CD14-positive monocyte (primary cell): ENCODE measurements at regions not wholly inside any gene's neighbourhood (a gene's known extent, or its start where the extent isn't known, plus 50 kb on each side); places are given as distances from the start of the nearest gene placed in this dataset.

Experiments
- DNase-seq, 3 donors: peaks; one replicate each; pipeline ENCODE4 v3.0.0-alpha.2; 2011 to 2022
- H2AFZ ChIP-seq: 2 replicates; pipeline ENCODE4 v1.6.0; 2012; ENCODE audit warnings: mild to moderate bottlenecking, low read depth, low read length, inconsistent platforms; ENCODE audit not compliant: insufficient read depth, poor library complexity, severe bottlenecking
- H3K27ac ChIP-seq, 2 donors: 1 replicate in 1 of 2; 2 replicates in 1 of 2; pipeline ENCODE4 v1.5.1; 2012 to 2013; ENCODE audit warnings: low read length in 2 of 2, control low read depth in 1 of 2, inconsistent platforms in 1 of 2, low read depth in 1 of 2, mild to moderate bottlenecking in 1 of 2
- H3K27me3 ChIP-seq, 2 donors: one replicate each; pipeline versions ENCODE4 v1.6.0 to v1.6.1; 2011 to 2013; ENCODE audit warnings: low read length in 2 of 2; ENCODE audit not compliant: control insufficient read depth in 2 of 2, insufficient read depth in 2 of 2
- H3K36me3 ChIP-seq, 2 donors: replicated peaks in 1 of 2; 1 replicate in 1 of 2; 2 replicates in 1 of 2; pipeline versions ENCODE4 v1.5.1 to v1.6.1; 2012 to 2013; ENCODE audit warnings: low read length in 2 of 2, control low read depth in 1 of 2, inconsistent platforms in 1 of 2, mild to moderate bottlenecking in 1 of 2; ENCODE audit not compliant: insufficient read depth in 2 of 2, control insufficient read depth in 1 of 2
- H3K4me1 ChIP-seq, 2 donors: 1 replicate in 1 of 2; 2 replicates in 1 of 2; pipeline versions ENCODE4 v1.5.1 to v1.6.1; 2012 to 2013; ENCODE audit warnings: low read length in 2 of 2, control low read depth in 1 of 2, inconsistent platforms in 1 of 2, mild to moderate bottlenecking in 1 of 2, moderate library complexity in 1 of 2; ENCODE audit not compliant: insufficient read depth in 2 of 2, control insufficient read depth in 1 of 2
- H3K4me2 ChIP-seq: replicated peaks from 2 replicates; pipeline ENCODE3; 2012; ENCODE audit warnings: low read length, moderate library complexity, mild to moderate bottlenecking; ENCODE audit not compliant: poor library complexity, severe bottlenecking; ENCODE audit errors: extremely low read depth
- H3K4me3 ChIP-seq, 3 experiments: fragments of 200-600 bp in 1 of 3; sonication (generic) in 1 of 3; replicated peaks in 1 of 3; 1 replicate in 2 of 3; 2 replicates in 1 of 3; pipeline ENCODE4 v1.5.1; 2011 to 2013; ENCODE audit warnings: low read length in 3 of 3, mild to moderate bottlenecking in 3 of 3, control low read depth in 2 of 3, low read depth in 2 of 3, inconsistent platforms in 1 of 3, moderate library complexity in 1 of 3
- H3K79me2 ChIP-seq: 2 replicates; pipeline ENCODE4 v1.6.0; 2012; ENCODE audit warnings: mild to moderate bottlenecking, control low read depth, inconsistent platforms, low read length, moderate library complexity; ENCODE audit not compliant: insufficient read depth
- H3K9ac ChIP-seq: 2 replicates; pipeline ENCODE4 v1.6.0; 2017; ENCODE audit warnings: low read length, mild to moderate bottlenecking; ENCODE audit not compliant: insufficient read depth, poor library complexity, severe bottlenecking
- H3K9me3 ChIP-seq, 2 donors: replicated peaks in 1 of 2; 1 replicate in 1 of 2; 2 replicates in 1 of 2; pipeline versions ENCODE4 v1.5.1 to v1.6.1; 2012 to 2013; ENCODE audit warnings: low read length in 2 of 2, control low read depth in 1 of 2; ENCODE audit not compliant: control insufficient read depth in 1 of 2, insufficient read depth in 1 of 2
- H4K20me1 ChIP-seq: 2 replicates; pipeline ENCODE4 v1.6.0; 2012; ENCODE audit warnings: mild to moderate bottlenecking, low read length, control low read depth, moderate library complexity; ENCODE audit not compliant: insufficient read depth
- H3K27ac Mint-ChIP-seq, 7 donors: one replicate each; pipeline ENCODE4 v1.8.0; 2020; ENCODE audit warnings: mild to moderate bottlenecking in 7 of 7, mixed read lengths in 7 of 7, moderate library complexity in 6 of 7, inconsistent platforms in 2 of 7
- H3K27me3 Mint-ChIP-seq, 3 donors: one replicate each; pipeline ENCODE4 v1.8.0; 2021 to 2022; ENCODE audit warnings: low read depth in 3 of 3, mild to moderate bottlenecking in 3 of 3, mixed read lengths in 3 of 3, moderate library complexity in 3 of 3, inconsistent platforms in 1 of 3
- H3K36me3 Mint-ChIP-seq, 2 donors: one replicate each; pipeline ENCODE4 v1.8.0; 2020; ENCODE audit warnings: mixed read lengths in 2 of 2, inconsistent platforms in 1 of 2, mild to moderate bottlenecking in 1 of 2
- H3K4me1 Mint-ChIP-seq: one replicate; pipeline ENCODE4 v1.8.0; 2020; ENCODE audit warnings: mild to moderate bottlenecking, mixed read lengths
- H3K4me3 Mint-ChIP-seq, 2 donors: one replicate each; pipeline ENCODE4 v1.8.0; 2020; ENCODE audit warnings: mild to moderate bottlenecking in 2 of 2, mixed read lengths in 2 of 2, moderate library complexity in 1 of 2
- H3K9me3 Mint-ChIP-seq, 7 donors: one replicate each; pipeline ENCODE4 v1.8.0; 2020 to 2022; ENCODE audit warnings: mixed read lengths in 7 of 7, mild to moderate bottlenecking in 6 of 7, moderate library complexity in 6 of 7, inconsistent platforms in 2 of 7
- WGBS: methylation state at CpG from one replicate; pipeline ENCODE4 v1.1.5; 2013; ENCODE audit warnings: missing lambda C conversion rate; ENCODE audit not compliant: insufficient coverage; 5-methylcytosine and 5-hydroxymethylcytosine counted together
- intact Hi-C, 2 donors: fragments of 100-400 bp; cut with micrococcal nuclease; formaldehyde crosslinking; loops; one replicate each; pipeline versions ENCODE4 v1.15.0 to v1.15.1; 2023
- TF ChIP-seq, protein P1 (sequence below): fragments of 200-600 bp; IDR thresholded peaks from one replicate; pipeline ENCODE4 v1.8.0; 2022; ENCODE audit warnings: antibody characterized with exemption, mild to moderate bottlenecking

GRCh38 chr3:88936831-88937230 is 170.6 kb upstream of the EPHA3 start:
- Histone ChIP-seq H3K4me1 (no peaks in the 10 kb centered on the region), H3K9ac (no peak overlapping the region), H3K79me2 (no peaks in the 10 kb centered on the region), H3K4me2 (no peak overlapping the region), H4K20me1 (no peaks in the 10 kb centered on the region), H3K27ac (no peak overlapping the region), H3K4me3 (no peak overlapping the region), H3K9me3 (no peaks in the 10 kb centered on the region), H3K27me3 (no peaks in the 10 kb centered on the region), H3K36me3 (no peaks in the 10 kb centered on the region), H2AFZ (no peak overlapping the region)
- no peak overlapping the region for H3K4me3 Mint-ChIP-seq
- H3K9me3 Mint-ChIP-seq, result peaks cover 0 to 8% (median 5%) of the 10 kb centered on the region in 7 donors
- 78% methylated on average over 2 of the region's 3 CpGs for WGBS
- no peaks in the 10 kb centered on the region for H3K4me1 Mint-ChIP-seq
- no peak for DNase-seq
- H3K36me3 Mint-ChIP-seq, result no peaks in the 10 kb centered on the region
- intact Hi-C loops, result no loop called here
- H3K27me3 Mint-ChIP-seq, result no peaks in the 10 kb centered on the region
- H3K27ac Mint-ChIP-seq, result no peak overlapping the region
- TF ChIP-seq, protein P1, sequence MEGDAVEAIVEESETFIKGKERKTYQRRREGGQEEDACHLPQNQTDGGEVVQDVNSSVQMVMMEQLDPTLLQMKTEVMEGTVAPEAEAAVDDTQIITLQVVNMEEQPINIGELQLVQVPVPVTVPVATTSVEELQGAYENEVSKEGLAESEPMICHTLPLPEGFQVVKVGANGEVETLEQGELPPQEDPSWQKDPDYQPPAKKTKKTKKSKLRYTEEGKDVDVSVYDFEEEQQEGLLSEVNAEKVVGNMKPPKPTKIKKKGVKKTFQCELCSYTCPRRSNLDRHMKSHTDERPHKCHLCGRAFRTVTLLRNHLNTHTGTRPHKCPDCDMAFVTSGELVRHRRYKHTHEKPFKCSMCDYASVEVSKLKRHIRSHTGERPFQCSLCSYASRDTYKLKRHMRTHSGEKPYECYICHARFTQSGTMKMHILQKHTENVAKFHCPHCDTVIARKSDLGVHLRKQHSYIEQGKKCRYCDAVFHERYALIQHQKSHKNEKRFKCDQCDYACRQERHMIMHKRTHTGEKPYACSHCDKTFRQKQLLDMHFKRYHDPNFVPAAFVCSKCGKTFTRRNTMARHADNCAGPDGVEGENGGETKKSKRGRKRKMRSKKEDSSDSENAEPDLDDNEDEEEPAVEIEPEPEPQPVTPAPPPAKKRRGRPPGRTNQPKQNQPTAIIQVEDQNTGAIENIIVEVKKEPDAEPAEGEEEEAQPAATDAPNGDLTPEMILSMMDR, result no peak

DNA sequence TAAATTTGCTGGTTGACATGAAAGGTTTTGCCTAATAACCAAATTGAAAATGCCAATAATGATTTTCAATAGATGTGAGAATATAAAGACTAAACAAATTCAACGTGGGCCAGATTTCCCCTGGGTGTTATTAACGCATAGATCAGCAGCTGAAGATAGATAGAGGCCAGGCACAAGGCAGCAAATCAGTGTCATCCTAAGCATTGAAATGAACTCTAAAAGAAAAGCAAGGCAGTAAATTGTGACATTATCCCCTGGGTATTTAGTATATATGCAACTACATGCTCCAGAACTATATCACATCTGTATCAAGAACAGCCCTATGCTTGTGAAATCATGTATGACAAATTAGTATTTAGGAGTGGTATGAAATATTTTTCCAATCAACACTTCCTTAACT is 167.1 kb upstream of the EPHA3 start:
- Histone ChIP-seq H3K4me3 (no peak overlapping the region), H3K79me2 (no peaks in the 10 kb centered on the region), H3K27ac (no peak overlapping the region), H3K9me3 (no peaks in the 10 kb centered on the region), H3K4me2 (no peak overlapping the region), H2AFZ (no peak overlapping the region), H3K4me1 (no peaks in the 10 kb centered on the region), H3K36me3 (no peaks in the 10 kb centered on the region), H4K20me1 (no peaks in the 10 kb centered on the region), H3K9ac (no peak overlapping the region), H3K27me3 (no peaks in the 10 kb centered on the region)
- Mint-ChIP-seq H3K4me1 (no peaks in the 10 kb centered on the region), H3K27me3 (no peaks in the 10 kb centered on the region), H3K4me3 (no peak overlapping the region), H3K36me3 (no peaks in the 10 kb centered on the region), H3K9me3 (peaks cover 0 to 5% (median 0%) of the 10 kb centered on the region in 7 donors), H3K27ac (no peak overlapping the region)
- WGBS, result 71% methylated on average over 2 of the region's 2 CpGs
- TF ChIP-seq, protein P1, result no peak
- no peak for DNase-seq
- intact Hi-C loops, result no loop called here
